Activated T-cell treated with anti-CD3 and anti-CD28 coated beads for 1 hour (primary cell): ENCODE measurements at regions not wholly inside any gene's neighbourhood (a gene's known extent, or its start where the extent isn't known, plus 50 kb on each side); places are given as distances from the start of the nearest gene placed in this dataset.

Experiments used
- DNase-seq: peaks from one replicate; pipeline ENCODE4 v3.0.0-alpha.2; 2020; ENCODE audit warnings: low read depth

DNA sequence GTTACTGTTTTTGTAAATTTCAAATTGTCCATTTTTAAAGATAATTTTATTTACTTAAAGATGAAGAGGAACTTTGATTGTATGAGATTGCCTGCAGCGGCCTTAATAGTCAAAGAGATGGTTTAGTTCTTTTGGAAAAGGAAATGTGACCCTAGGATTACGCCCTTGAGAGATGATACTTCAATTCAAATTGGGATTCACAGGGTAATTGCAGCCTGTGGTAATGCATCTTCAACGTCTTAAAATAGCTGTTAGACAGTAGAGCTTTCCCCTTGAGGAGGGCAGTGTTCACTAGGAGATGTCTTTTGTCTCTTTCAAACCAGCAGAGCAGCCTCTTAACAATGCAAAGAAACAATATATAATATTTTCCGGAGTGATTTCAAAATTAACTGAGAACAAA is 127.1 kb downstream of the TAF11L14 start:
- DNase-seq: no peak

DNA sequence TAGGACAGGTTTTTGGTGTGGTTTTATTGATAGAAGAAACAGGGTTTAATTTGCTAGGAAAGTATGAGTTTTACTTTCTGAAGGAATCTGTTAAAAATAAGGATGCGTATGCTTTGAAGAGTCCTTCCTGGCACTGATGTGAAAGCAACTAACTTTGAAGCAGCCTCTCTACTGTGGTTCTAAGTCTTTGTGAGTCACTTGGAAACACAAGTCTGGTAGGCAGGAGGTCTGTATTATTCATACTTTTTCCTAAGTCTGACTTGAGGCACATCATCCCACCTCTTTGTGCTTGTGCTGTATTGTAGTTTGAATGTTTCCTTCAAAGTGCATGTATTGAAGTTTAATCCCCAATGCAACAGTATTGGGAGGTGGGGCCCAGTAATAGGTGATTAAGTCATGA is 129.0 kb downstream of the TAF11L14 start:
- DNase-seq: no peak

DNA sequence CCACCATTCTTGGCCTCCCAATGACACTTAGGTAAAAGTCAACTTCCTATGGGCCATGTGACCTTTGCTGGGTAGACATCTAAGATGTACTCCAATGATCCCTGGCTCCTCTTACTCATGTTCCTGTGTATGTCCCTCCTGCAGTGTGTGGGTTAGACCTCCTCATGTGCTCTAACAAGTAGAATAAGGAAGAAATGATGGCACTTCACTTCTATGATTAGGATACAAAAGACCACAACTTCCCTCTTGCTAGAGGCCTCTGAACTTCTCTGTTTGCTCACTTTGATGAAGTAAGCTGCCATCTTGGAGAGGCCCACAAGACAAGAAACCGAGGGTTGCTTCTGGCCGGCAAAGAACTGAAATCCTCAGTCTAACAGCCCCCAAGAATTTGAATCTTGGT is 131.8 kb downstream of the TAF11L14 start:
- DNase-seq: no peak

DNA sequence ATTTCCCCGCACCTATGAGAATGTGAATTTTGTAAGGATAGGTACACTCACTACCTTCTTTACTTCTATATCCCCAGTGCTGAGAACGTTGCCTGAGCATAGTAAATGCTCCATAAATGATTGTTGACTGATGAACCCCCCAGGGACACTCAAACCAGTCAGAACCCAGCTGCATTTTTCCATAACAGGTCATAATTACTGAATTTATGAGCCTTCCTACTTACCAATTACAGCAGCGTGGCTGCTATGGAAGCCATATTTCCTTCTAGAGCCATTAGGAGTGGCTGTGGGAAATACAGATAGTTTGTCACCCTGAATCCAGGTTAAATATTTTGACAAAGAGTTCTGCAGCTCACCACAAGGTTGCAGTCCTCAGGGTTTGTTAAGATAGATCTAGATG is 135.0 kb downstream of the TAF11L14 start:
- DNase-seq: no peak

DNA sequence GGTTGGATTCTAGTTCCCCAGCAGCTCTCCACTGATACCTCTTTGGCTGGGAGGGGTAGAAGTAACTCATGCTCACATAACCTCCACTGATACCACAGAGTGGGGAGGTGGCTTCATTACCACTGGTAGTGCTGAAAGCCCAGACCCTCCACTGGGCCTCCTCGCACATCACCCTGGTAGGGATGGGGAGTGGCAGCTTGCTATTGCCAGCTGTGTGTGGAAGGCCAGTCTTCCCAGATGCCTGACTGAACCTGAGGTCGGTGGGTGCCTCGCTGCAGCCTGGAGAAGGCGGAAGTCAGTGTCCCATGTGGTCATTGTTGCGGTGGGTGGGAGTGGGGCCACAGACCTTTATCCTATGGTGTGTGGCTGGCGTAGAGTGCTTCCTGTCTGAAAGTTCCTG is 138.0 kb downstream of the TAF11L14 start:
- no peak for DNase-seq

DNA sequence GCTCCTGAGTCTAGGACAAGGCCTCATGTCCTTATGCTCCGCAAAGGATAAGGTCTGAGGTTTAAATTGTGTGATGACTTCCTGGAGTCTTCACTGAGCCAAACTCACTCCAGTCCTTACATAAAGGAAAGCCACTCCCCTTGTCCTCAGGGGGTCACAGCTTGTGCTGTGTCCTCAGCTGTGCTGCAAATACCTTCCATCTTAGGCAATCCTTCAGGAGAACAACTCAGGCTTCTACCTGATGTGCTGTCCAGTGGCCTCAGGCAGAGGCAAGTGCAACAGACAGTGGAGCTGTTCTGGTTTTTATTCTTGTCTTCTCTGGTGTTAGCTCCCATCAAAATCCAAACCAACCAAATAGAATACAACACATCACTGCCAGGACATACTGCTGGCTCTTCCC is 151.5 kb downstream of the TAF11L14 start:
- no peak for DNase-seq

DNA sequence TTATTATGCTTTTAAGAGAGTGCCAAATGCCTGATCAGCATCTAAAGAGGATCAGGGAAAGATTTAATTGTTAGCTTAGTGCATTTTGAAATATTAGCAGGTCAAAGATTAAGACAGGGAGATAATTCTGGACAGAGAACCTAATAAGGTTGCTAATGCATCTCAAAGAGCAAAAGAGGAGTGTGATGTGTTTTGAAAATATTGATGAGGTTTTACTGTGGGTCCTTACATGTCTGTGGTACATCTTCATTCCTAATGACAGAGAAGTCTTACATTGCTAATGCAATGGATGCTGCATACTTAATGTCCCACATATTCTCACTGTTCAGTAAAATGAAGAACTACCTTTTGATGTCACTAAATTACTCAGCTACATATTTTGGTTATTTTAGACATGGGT is 154.1 kb downstream of the TAF11L14 start:
- DNase-seq: no peak

DNA sequence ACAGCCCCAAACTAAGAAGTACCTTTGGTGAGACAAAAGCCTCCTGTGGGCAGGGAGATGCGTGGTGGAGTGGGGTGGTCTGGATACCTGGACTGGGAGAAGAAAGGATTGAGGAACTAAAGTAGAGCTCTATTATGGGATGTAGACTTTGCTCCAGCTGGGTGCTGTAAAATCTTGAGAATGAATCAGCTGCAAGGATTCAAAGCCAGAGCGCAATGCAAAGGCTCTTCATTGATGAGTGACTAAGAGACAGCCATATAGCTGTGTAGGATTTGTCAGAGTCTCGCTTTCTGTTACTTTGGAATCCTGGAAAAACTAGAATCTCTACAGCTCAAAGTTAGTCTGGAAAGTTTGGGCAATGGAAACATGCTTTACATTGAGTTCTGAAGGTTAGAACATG is 159.9 kb downstream of the TAF11L14 start:
- DNase-seq: no peak

DNA sequence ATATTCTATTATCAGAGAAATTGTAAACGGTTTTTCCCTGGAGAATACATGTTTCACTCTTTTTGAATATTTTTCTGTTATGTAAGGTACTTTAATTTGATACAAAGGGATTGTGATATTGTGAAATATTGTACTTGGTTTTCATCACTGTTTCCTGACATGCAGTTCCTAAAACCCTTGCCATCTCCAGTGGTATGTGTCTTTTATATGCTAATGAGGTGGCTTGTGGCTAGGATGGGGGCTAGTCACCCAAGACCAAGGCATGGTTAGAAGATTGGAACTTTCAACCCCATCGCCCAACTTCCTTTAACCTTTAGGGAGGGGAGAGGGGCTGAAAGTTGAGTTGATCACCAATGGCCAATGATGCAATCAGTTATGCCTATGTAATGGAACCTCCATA is 160.6 kb downstream of the TAF11L14 start:
- no peak for DNase-seq

DNA sequence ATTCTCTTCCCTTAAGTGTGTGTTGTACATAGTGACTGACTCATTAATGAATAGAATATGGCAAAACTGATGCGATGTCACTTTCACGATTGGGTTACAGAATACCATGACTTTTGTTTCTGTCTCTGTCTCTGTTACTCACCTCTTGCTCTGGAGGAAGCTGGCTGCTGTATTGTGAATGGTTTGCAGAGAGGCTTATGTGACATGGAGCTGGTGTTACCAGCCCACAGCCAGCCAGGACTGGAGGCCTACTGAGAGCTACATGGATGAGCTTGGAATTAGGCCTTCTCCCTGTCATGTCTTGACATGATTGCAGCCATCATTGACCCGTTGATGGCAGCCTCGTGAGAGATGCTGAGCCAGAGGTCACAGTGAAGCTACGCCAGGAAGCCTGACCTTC is 161.9 kb downstream of the TAF11L14 start:
- DNase-seq: no peak

DNA sequence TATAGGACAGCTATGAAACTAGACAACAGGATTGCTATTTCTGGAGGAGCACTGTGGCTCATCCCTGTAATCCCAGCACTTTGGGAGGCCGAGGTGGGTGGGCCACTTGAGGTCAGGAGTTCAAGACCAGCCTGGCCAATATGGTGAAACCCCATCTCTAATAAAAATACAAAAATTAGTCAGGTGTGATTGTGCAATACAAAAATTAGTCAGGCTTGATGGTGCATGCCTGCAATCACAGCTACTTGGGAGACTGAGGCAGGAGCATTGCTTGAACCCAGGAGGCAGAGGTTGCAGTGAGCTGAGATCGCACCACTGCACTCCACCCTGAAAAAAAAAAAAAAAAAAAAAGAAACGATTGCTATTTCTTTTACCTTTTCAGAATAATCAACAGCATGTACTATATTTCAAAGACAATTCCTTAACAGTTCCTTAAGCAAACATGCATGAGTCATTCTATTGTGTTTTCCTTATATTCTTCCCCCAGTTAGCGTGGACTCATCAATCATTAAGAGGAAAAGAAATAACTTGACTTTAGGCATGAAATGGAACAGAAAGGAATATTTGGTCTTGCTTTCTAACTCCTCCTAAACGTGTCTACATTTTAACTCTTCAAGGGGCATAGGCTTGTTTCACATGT is 162.6 kb downstream of the TAF11L14 start:
- no peak for DNase-seq

DNA sequence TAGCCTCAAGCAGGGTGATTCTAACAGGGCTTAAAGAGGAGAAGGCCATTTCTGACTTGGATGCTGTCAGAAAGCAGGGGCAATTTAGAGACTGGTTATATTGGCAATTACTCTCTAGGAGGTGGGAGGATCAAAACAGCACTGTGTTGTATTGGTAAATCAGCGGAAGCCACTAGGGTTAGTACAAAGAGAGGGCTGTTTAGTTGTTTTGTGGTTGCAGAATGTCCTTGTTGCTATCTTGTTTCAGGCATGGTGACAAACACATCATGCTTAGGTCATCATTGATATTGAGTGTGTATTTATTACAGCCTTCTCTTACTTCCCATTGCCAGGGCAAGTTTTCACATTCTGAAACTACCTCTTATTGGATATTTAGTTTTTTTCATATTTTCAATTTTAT is 165.3 kb downstream of the TAF11L14 start:
- no peak for DNase-seq

DNA sequence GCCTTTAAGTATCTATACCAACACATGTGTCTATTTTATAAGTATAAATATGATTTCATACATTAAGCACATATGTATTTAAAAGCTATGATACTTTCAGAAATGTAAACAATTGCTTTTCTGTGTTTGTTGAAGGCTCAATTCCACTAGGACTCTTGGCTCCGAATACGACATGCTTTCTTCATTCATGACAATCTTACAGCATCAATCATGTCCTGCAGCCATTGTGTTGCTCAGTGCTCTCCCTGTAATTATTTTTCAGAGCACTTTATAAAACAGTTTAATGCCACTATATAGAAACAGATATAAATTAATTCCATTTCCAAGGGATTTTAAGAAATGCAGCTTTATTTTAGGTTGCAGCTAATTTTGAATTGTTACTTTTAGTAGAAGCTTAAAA is 167.3 kb downstream of the TAF11L14 start:
- no peak for DNase-seq

DNA sequence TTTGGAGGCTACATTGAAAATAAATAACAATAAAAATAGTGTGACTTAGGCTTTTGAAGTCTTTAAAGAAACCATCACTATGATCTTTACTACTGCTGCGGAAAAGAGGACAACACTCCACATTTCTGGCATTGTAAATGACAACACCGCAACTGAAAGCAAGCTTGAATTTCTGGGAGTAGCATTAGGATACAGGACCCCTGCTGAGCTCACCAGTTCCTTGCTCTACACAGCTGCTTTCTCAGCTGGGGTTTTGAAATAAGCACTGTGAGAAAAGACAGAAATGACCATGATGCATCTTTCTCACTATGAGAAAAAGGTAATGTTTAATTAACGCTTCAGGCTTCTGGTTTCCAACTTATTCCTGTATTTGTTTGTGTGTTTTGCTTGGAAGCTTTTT is 168.0 kb downstream of the TAF11L14 start:
- no peak for DNase-seq

DNA sequence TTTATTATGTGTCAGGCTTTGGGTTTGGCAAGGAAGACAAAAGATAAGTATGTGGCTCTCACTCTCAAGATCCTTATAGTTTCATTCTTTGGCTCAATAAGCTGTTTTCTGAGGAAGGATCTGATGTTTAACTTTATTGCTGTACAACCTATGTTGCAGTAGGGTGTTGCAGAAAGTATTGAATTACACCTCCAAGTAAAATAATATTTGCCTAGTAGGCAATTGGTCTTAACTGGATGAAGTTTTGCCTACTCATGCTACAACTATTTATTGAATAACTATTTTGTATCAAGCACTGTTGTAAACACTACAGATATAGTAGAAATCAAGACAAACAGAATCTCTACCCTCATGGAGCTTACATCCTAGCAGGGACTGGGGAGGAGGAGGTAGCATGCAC is 169.7 kb downstream of the TAF11L14 start:
- no peak for DNase-seq

DNA sequence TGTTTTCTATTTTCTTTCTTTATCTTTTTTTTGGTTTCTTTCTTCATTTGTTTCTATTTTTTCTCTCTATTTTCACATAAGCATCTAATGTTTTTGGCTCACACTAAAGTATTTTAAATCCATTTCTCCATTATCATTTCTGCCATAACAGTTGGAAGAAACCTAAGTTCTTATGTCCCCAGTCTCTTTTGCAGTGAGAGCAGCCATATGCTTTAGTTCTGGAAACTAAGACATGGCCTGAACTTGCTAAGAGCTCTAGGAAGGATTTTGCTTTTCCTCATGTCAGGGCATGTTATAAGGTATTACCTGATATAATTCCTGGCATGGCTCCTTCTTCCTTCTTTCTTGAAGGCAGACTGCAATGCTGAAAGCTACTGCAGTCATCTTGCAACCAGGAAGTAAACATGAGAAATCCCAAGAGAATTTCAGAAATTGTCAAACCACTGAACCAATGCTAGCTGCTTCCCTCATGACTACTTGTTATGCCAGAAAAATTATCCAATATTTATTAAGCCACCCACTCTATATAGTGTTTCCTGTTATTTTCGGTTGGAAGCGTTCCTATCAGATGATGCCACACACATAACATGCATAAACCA is 171.1 kb downstream of the TAF11L14 start:
- no peak for DNase-seq

DNA sequence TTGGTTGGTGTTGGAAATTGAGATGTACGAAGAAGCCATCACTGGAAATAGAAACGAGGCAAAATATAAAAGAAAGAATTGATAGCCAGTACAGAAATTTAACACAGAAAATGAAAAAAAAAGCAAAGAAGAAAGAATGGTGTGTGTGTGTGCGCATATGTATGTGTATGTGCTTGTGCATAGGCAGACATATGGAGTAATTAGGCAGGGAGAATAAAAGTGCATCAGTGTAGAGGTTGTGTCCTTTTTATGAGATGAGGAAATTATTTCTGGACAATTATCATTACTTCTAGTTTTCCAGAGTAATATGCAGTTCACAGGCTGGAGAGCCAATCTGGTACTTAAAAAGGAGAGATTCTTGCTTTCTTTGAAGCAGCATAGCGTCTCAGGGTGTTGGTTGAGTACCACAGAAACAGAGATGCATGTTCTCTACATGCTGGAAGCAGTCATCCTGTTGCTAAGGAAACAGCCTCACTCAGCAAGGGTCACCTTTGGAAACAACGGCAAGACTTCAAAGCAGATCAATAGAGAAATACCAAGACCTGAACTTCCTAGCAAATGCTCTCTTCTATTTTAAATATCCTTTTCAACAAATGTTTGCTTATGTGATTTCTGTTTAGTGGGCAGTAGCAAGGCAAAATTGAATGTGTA is 172.7 kb downstream of the TAF11L14 start:
- no peak for DNase-seq

DNA sequence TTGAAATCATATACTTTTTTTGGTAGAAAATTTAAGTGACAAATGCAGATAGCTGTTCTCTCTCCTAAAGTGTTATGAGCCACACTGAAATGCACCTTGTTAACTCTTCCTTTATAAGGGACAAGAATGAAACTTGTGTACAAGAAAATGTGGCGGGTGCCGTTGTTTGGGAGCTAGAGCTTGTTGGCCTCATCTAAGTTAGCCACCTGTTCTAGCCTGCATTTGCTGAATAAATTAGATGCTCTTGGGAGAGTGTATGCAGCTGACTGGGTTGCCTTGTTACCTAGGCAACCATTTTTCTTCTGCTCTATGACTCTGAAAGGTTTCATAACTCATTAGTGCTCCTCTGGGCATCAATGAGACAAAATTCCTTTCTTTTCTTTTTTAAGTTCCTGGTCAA is 174.3 kb downstream of the TAF11L14 start:
- DNase-seq: no peak

DNA sequence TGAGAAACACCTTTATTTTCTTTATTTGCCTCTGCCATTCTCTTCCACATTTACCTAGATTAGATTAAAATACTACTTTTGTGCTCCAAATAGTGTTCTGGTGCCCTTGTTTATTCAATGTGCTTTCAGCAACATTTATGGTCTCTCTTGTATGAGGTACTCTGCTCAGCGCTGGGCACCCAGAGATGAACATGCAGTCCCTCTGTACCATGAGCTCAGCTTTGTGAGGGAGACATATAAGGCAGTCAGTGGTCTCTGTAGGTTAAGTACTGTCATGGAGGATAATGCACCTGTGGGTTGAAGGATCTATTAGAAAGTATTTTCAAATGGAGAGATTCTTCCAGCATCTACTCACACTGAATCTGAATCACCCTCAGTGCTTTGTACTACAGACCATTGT is 176.5 kb downstream of the TAF11L14 start:
- DNase-seq: no peak

DNA sequence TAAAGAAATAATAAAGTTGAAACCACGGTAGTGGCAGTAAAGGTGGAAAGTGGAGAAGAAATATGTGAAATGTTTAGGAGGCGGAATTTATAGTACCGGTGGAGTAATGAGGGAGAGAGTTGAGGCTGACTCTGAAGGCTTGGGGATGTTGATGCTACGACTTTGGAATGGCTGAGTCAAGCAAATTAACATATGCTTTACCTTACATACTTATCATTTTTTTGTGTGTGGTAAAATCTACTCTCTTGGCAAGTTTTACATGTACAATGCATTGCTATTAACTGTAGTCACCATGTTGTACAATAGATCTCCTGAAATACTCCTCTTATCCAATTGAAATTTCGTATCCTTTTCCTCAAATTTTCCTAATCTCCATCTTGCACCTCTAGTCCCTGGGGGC is 179.0 kb downstream of the TAF11L14 start:
- DNase-seq: no peak

DNA sequence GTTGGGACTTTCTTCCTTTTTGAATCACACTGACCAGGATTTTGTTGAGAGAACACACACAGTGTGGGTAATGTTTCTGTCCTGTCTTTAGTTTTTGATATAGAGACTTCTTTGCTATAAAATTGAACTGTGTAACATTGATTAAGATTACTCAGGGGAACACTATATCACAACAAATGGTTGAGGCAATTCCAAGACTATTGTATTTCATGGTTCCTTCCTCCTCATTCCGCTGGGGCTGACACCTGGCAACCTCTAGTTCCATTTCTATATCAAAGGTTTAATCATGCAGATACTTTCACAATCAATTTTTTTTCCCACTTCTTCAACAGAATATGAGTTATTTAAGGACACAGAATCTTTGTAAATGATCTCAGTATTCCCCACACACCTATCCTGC is 182.2 kb downstream of the TAF11L14 start:
- DNase-seq: no peak

DNA sequence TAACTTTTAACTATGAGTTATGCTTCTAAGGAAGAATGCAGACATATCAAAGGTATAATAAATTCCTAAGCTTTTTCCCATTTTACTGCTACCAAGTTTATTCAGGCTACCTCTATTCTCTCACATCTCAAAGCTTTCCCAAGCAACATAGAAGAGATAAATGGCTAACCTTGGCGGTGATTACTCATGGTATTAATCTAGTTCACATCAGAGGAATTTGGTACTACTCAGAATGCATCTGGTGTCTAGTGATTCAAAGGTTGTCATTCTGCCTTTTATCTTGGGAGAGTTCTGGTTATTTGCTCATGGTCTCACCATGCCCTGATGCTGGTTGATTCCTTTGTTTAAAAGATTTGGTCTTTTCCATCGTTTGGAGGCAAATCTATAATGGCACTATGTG is 182.7 kb downstream of the TAF11L14 start:
- DNase-seq: no peak

DNA sequence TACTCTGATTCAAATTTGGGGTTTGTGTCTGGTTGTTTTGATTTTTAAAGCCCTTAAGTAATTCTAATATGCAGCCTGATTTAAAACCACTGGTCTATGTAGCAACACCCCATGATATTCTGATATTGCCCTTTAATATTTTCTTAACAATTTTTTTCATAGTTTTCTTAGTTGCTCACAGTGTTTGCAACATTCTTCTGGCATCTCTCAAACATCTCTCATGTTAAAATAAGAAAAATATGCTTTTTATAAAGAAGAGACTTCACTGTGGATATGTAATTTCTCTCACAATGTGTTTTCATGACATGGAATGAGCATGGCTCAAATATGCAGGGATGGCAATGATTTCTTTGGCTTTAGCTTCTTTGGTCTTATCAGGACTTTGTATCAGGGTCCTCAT is 183.7 kb downstream of the TAF11L14 start:
- no peak for DNase-seq

DNA sequence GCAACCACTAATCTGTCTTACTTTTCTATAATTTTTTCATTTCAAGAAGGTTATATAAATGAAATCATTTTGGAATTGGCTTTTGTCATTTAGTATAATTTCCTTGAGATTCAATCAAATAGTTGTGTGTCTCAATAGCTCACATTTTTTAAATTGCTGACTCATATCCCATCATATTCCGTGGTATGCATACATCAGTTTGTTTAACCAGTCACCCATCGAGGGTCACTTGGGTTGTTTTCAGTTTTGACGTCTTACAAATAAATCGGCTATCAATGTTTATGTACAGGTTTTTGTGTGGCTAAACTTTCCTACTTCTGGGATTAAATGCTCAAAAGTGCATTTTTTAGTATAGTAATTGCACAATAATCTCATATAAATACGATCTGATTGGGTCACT is 185.5 kb downstream of the TAF11L14 start:
- DNase-seq: no peak
